ENCODE measurements at regions not wholly inside any gene's neighbourhood (a gene's known extent, or its start where the extent isn't known, plus 50 kb on each side); places are given as distances from the start of the nearest gene placed in this dataset.

DNA sequence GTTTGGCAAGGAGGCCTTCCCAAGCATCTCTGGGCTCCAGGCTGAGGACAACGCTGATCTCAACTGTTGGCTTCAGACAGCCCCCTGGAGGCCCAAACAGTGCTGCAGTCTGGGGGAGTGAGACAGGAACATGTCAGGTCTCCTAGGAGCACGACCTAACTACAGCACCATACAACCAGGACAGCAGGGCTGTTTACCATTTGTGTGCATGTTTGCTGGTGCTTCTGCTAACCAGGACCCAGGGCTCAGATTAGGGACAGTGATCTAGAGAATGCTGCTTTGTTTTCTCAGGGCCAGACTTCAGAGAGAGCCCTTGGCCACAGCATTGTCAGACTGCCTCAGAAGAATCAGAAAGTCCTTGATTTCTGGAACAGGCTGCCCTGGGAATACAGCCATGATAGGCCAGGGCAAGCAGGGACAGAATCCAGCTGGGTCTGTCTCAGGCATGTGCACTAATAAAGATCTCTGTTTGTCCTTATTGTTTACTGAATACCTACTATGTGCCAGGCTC, 126.5 kb downstream of the VPREB1 start:
- no peaks in the 10 kb centered on the region for H3K4me1 ChIP-seq (ENCODE audit: insufficient read depth, low read length)
- no TSS peak for BruUV-seq (replicated peaks)
- H3K4me2 ChIP-seq (ENCODE audit: low read depth, low read length): no peak overlapping the region
- in situ Hi-C loops (cut with HindIII; ENCODE audit: extremely low pct_ligation_motif_present, low pct_unique_long_range_greater_than_20kb): no loop called here
- H3K27me3 ChIP-seq (ENCODE audit: control insufficient read depth in 1 of 2, insufficient read depth in 2 of 2, low read length in 2 of 2): peaks cover 0 to 24% of the 10 kb centered on the region in 2 experiments; a peak in 3 of 5 replicates
- H3K36me3 ChIP-seq (replicated peaks in 1 of 2; ENCODE audit: control insufficient read depth in 1 of 2, insufficient read depth in 2 of 2, low read length in 2 of 2): no peaks in the 10 kb centered on the region
- no peaks in the 10 kb centered on the region for H3K79me2 ChIP-seq (ENCODE audit: insufficient read depth, low read length)
- H3K9me3 ChIP-seq (ENCODE audit: low read length): no peaks in the 10 kb centered on the region
- DNase-seq (ENCODE audit: low spot score) (no peak), FAIRE-seq (no peak), ATAC-seq (peak; percentile 84)
- H3K27ac ChIP-seq (ENCODE audit: extremely low read length, insufficient read depth, low read length): no peak overlapping the region
- TF ChIP-seq ZNF224 (CRISPR knock-in tag; IDR thresholded peaks at IDR 0.05): no peak
- TF ChIP-seq, protein P1, sequence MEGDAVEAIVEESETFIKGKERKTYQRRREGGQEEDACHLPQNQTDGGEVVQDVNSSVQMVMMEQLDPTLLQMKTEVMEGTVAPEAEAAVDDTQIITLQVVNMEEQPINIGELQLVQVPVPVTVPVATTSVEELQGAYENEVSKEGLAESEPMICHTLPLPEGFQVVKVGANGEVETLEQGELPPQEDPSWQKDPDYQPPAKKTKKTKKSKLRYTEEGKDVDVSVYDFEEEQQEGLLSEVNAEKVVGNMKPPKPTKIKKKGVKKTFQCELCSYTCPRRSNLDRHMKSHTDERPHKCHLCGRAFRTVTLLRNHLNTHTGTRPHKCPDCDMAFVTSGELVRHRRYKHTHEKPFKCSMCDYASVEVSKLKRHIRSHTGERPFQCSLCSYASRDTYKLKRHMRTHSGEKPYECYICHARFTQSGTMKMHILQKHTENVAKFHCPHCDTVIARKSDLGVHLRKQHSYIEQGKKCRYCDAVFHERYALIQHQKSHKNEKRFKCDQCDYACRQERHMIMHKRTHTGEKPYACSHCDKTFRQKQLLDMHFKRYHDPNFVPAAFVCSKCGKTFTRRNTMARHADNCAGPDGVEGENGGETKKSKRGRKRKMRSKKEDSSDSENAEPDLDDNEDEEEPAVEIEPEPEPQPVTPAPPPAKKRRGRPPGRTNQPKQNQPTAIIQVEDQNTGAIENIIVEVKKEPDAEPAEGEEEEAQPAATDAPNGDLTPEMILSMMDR (CRISPR knock-in tag; IDR thresholded peaks at IDR 0.05): peak; percentile 33
- POLR2A ChIA-PET: no interaction called here
- no peak overlapping the region for H3K9ac ChIP-seq (ENCODE audit: insufficient read depth, low read depth, low read length)
- intact Hi-C loops (cut with micrococcal nuclease; ENCODE audit: unreplicated experiment): no loop called here
- CTCF ChIA-PET (ENCODE audit: low intra/inter-chr PET ratio, low total read pairs): no interaction called here
- H4K20me1 ChIP-seq (ENCODE audit: insufficient read depth, low read length): no peaks in the 10 kb centered on the region
- WGBS (ENCODE audit: low lambda C conversion rate): 0% methylated on average over 1 of the region's 2 CpGs
- no peak overlapping the region for H3K4me3 ChIP-seq (replicated peaks in 1 of 3; ENCODE audit: insufficient read depth in 1 of 3, low read depth in 2 of 3, low read length in 3 of 3)
- H2AFZ ChIP-seq (ENCODE audit: low read length): no peak overlapping the region

DNA sequence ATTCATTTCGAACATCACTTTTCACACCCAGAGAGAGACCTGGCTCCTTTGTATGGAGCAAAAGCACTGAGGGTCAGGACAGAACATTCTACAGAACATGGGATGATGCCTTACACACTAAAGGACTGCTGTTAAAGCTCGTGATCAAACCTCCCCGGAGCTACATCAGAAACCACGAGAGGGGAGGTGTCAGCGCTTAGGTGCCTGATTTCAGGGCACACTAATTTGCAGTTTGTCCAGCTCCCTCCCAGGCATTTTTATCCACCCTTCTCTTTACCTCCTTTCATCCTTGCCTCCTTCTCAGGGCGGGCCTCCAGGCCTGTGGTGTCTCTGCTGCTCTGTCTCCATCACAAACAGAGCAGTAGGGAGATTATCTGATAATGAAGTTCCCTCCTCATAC, 127.5 kb downstream of the VPREB1 start:
- H3K9me3 ChIP-seq (ENCODE audit: low read length): no peaks in the 10 kb centered on the region
- no peaks in the 10 kb centered on the region for H3K36me3 ChIP-seq (replicated peaks in 1 of 2; ENCODE audit: control insufficient read depth in 1 of 2, insufficient read depth in 2 of 2, low read length in 2 of 2)
- POLR2A ChIA-PET: no interaction called here
- intact Hi-C loops (cut with micrococcal nuclease; ENCODE audit: unreplicated experiment) (no loop called here), in situ Hi-C loops (cut with HindIII; ENCODE audit: extremely low pct_ligation_motif_present, low pct_unique_long_range_greater_than_20kb) (no loop called here)
- no peak for DNase-seq (ENCODE audit: low spot score)
- 23% methylated on average over 6 of the region's 6 CpGs for WGBS (ENCODE audit: low lambda C conversion rate)
- BruUV-seq (replicated peaks): no TSS peak
- no peaks in the 10 kb centered on the region for H3K4me1 ChIP-seq (ENCODE audit: insufficient read depth, low read length)
- H3K4me3 ChIP-seq (replicated peaks in 1 of 3; ENCODE audit: insufficient read depth in 1 of 3, low read depth in 2 of 3, low read length in 3 of 3): no peak overlapping the region
- H3K27ac ChIP-seq (ENCODE audit: extremely low read length, insufficient read depth, low read length): no peak overlapping the region
- H3K4me2 ChIP-seq (ENCODE audit: low read depth, low read length): no peak overlapping the region
- no peak overlapping the region for H2AFZ ChIP-seq (ENCODE audit: low read length)
- peaks cover 0 to 23% of the 10 kb centered on the region in 2 experiments; a peak in 2 of 5 replicates for H3K27me3 ChIP-seq (ENCODE audit: control insufficient read depth in 1 of 2, insufficient read depth in 2 of 2, low read length in 2 of 2)
- H4K20me1 ChIP-seq (ENCODE audit: insufficient read depth, low read length): no peaks in the 10 kb centered on the region
- H3K9ac ChIP-seq (ENCODE audit: insufficient read depth, low read depth, low read length): no peak overlapping the region
- H3K79me2 ChIP-seq (ENCODE audit: insufficient read depth, low read length): no peaks in the 10 kb centered on the region
- FAIRE-seq: no peak
- CTCF ChIA-PET (ENCODE audit: low intra/inter-chr PET ratio, low total read pairs): no interaction called here
- no peak for ATAC-seq
- no peak for TF ChIP-seq PTBP1 (IDR thresholded peaks at IDR 0.05; ENCODE audit: low read depth, low read length, poor library complexity, severe bottlenecking)
- no peak for TF ChIP-seq SIN3B (IDR thresholded peaks at IDR 0.05; ENCODE audit: low read length)
- TF ChIP-seq, protein P2, sequence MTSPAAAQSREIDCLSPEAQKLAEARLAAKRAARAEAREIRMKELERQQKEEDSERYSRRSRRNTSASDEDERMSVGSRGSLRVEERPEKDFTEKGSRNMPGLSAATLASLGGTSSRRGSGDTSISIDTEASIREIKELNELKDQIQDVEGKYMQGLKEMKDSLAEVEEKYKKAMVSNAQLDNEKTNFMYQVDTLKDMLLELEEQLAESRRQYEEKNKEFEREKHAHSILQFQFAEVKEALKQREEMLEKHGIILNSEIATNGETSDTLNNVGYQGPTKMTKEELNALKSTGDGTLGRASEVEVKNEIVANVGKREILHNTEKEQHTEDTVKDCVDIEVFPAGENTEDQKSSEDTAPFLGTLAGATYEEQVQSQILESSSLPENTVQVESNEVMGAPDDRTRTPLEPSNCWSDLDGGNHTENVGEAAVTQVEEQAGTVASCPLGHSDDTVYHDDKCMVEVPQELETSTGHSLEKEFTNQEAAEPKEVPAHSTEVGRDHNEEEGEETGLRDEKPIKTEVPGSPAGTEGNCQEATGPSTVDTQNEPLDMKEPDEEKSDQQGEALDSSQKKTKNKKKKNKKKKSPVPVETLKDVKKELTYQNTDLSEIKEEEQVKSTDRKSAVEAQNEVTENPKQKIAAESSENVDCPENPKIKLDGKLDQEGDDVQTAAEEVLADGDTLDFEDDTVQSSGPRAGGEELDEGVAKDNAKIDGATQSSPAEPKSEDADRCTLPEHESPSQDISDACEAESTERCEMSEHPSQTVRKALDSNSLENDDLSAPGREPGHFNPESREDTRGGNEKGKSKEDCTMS (CRISPR knock-in tag; conservative IDR thresholded peaks at IDR 0.05): no peak
- no peak for TF ChIP-seq ZNF883 (CRISPR knock-in tag; IDR thresholded peaks at IDR 0.05; ENCODE audit: not compliant biosample characterization)
- no peak for TF ChIP-seq ZNF432 (CRISPR knock-in tag; IDR thresholded peaks at IDR 0.05; ENCODE audit: borderline replicate concordance)
- TF ChIP-seq SMYD3 (CRISPR knock-in tag; IDR thresholded peaks at IDR 0.05): no peak
- TF ChIP-seq HOXA3 (CRISPR knock-in tag; IDR thresholded peaks at IDR 0.05): no peak
- TF ChIP-seq, protein P3, sequence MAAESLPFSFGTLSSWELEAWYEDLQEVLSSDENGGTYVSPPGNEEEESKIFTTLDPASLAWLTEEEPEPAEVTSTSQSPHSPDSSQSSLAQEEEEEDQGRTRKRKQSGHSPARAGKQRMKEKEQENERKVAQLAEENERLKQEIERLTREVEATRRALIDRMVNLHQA (CRISPR knock-in tag; IDR thresholded peaks at IDR 0.05): no peak
- TF ChIP-seq ZNF605 (CRISPR knock-in tag; IDR thresholded peaks at IDR 0.05): no peak

Measured in HepG2 (cell line).